GM19328 (cell line): ENCODE measurements at regions not wholly inside any gene's neighbourhood (a gene's known extent, or its start where the extent isn't known, plus 50 kb on each side); places are given as distances from the start of the nearest gene placed in this dataset.
"Not testable (repeated sequence)": the region's sequence is repeated elsewhere in the genome, so short reads cannot be mapped to it uniquely, and the experiment has no call there.

Experiments
- ATAC-seq: cut with Tn5 transposase; IDR thresholded peaks from one replicate; pipeline ENCODE4 v1.9.1; 2021; ENCODE audit warnings: mild to moderate bottlenecking, moderate library complexity; ENCODE audit not compliant: unreplicated experiment

DNA sequence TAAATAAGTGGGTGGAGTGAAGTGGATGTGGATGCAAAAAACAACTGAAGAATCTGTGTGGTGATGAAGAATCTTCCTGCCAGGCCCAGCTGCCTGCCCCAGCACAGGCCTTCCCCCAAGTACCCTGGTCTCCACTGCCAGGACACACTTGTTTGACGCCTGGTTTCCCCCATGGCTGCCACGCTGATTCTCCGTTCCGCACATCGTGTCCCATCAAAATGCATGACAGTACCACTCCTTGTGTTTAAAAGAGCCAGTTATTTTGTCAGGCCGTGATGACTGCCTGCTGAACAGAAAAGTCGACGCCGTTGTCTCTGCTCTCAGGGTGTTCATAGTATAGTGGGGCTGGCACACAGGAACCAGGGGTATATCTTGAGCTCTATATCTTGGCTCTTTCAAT, 50.3 kb upstream of the KYNU start:
- no peak for ATAC-seq

DNA sequence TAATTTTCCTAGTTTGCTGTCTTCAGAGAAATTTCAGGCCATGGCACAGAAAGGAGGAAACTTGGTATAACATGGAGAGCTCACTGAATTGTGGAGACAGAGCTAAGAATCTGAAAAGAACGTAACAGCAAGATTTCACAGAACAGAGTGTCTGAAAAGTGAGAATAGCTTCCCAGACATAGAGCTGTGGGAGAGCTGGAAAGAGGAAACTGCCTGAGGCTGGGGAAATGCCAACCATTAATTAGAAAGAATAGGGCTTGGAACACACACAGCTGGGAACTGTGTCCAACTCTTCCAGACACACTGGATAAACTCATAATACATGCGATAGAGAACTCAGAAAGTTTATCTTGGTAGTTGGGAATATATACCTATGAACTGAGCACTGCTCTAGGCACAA, 51.6 kb upstream of the KYNU start:
- ATAC-seq: no peak

DNA sequence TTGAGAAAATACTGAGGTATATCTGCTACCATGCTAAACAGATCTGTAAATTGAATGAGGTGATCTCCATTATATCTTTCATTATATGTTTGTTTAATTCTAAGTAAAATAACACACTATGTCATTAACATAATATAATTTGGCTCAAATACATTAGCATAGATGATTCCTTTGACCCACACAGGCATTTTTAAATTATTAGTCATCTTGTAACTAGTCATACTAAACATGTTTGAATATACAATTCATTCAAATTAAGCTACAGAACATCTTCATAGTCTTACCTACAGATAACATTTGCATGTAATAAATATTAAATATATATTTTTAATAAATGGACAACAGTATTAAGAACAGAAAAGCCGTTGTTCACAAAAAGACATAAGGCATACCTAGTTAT, 52.7 kb upstream of the KYNU start:
- no peak for ATAC-seq

DNA sequence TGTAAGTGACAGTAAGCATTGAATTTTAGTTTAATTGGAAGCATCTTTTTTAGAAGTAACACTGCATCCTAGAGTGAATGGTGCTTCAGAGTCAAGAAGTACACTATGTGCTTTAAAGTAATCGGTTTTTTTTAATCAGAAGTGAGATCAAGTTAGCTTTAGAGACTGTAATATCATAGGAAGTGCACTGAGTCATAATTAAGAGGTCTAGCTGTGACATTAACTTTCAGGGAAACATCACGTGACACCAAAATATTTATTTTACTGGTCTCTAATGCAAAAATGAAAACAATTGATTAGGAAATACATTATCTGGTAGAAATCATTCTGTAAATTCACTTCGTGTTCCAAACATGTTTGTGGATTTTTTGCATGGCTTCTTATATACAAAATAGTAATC, 55.3 kb upstream of the KYNU start:
- no peak for ATAC-seq

DNA sequence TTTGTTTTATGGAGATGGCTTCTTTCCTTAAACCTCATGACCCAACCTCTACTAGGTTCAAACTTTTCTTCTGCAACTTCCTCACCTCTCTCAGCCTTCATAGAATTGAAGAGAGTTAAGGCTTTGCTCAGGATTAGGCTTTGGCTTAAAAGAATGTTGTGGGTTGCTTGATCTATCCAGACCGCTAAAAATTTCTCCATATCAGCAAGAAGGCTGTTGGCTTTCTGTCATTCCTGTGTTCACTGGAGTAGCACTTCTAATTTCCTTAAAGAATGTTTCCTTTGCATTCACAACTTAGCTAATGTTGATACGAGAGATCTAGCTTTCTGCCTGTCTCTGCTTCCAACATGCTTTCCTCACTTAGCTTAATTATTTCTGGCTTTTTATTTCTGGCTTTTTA, 58.1 kb upstream of the KYNU start:
- no peak for ATAC-seq

DNA sequence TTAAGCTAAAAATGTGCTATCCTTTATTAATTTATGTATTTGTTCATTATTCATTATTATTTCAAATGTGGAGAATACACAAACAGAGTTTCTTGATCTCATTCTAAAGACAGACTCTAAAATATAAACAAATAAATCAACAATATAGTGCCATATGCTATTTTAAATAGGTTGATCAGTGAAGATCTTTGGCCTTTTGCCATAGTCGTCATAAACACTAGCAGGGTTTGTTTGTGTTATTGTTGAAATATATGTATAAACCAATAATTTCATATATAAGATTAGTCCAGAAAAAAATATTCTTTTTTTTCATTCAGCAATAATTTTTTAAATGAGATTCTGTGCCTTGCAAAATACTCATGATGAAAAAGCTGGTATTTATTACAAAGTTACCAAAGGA, 62.1 kb upstream of the KYNU start:
- ATAC-seq: no peak

DNA sequence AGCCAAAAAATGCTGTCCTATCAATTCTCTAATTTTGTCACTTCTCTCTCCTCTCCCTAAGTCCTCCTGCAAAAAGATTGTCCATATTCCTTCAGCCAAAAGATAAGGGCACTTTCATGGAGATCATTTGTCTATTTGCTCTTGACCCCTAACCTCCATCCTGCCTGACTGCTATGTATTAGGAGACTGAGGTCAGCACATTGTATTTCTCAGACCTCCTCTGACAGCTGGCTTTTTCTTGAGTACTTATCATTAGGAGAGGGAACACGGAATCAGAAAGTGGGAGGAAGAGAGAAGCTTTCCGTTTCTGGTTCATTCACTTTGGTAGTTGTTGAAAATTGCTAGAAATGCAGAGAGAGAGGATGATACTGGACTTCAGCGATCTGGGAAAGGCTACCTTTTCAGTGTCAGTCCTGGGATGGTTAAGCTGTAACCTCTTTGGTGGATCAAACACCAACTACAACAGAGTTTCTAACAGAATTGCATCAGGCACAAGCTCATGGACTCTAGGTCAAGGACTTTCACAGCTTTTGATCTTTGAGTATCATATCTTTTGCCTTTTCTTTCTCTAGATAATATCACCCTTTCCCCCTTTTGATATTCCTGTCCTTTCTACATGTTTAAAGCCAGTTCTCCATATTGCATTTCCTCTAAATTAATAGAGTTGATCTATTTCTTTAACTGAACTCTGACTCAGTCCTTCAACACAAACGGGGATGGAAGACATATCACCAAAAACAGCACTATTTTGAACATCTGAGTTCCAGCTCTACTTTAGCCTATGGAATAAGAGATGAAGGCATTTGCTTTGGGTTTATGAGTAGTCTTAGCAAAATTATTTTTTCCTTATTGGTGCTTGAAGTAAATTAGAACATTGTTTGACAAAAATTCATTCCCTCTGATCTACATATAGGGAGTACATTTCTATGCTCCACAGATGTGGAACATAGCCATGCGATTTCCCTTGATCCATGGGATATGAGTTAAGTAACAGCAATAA, 63.3 kb upstream of the KYNU start:
- ATAC-seq: no peak

DNA sequence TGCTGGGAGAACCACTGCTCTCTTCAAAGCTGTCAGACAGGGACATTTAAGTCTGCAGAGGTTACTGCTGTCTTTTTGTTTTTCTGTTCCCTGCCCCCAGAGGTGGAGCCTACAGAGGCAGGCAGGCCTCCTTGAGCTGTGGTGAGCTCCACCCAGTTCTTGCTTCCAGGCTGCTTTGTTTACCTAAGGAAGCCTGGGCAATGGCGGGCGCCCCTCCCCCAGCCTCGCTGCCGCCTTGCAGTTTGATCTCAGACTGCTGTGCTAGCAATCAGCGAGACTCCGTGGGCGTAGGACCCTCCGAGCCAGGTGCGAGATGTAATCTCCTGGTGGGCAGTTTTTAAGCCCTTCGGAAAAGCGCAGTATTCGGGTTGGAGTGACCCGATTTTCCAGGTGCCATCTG, 65.8 kb upstream of the KYNU start:
- ATAC-seq: not testable (repeated sequence)

DNA sequence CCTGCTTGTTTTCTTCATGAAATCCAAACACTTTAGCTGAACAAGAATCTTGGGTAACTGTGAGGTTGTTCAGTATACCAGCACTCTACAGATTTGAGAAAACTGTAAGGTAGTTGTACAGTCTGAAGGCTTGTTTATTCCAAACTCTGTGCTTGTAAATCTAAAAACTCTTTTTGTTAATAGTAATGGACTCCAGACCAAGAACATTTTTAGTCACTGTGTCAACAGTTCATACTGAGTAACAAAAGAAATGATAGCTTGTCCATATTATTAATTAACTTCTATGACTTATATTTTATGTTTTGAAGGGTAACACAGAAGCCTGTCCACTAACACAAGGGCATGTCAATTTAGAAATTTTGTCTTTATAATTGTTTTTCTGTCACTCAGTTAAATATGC, 72.2 kb upstream of the KYNU start:
- ATAC-seq: no peak

DNA sequence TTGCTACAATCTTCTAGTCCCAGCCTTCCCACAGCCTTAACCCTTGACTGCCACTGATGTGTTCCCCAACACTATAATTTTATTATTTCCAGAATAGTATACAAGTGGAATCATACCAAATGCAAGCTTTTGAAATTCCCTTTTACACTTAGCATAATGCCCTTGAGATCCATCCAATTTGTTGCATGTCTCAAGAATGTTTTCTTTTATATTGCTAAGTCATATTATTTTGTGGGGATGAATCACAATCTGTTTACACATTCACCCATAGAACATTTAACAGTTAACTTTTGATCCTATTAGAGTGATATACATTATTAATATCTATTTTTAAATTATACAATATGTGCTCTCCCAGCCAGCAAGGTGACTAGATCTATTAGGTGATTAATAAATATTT, 74.3 kb upstream of the KYNU start:
- ATAC-seq: no peak

DNA sequence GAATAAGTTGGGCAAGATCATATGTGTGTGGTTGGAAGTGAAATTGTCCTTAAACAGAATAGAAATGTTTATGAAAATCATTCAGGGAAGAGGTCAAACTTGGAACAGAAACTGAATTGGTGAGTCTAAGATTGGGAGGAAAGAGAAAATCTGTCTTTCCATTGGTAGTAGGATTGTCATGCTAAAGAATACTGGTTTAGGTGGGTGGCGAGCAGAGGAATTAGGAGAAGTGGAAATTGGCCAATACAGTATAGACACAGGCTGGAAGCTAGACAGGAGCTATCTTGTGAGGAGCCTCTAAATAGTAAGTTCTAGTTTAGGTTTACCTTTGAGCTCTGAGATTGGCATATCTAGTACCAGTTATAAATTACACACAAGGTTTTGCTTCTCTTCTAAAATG, 80.9 kb upstream of the KYNU start:
- no peak for ATAC-seq

DNA sequence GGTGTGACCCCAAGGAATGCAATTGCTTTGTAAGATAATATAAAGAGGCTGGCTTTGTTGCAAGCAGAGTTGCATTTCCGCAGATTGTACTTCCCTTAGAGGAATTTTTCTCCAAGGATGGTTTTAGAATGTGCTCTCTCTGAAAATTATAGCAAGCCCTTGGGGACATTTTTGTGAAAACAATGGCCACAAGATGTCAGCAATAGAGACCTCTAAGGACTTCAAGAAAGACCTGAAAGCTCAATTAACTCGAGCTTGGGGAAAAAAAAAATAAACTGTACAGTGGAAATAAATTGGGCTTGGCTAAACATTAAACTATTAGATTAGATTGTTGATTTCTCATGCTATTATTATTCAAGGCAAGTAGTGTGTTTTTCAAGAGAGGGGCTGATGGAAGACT, 81.3 kb upstream of the KYNU start:
- no peak for ATAC-seq

DNA sequence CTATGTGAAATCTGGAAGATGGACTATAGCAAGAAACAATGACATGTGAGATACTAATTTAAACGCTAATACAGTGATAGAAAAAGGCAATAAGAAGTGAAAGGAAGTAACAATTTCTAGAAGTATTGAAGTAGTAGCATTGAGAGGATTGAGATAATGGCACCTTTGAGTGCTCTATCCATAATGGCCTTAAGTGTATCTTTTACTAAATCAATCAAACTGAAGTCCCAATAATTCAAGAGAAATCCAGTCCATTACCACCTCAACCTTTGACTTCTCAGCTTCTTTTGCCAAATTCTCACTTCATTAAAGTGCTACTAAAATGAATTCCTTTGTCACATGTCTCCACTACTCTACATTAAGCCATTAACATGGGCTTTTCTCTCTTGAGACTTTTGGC, 82.6 kb upstream of the KYNU start:
- ATAC-seq: no peak

DNA sequence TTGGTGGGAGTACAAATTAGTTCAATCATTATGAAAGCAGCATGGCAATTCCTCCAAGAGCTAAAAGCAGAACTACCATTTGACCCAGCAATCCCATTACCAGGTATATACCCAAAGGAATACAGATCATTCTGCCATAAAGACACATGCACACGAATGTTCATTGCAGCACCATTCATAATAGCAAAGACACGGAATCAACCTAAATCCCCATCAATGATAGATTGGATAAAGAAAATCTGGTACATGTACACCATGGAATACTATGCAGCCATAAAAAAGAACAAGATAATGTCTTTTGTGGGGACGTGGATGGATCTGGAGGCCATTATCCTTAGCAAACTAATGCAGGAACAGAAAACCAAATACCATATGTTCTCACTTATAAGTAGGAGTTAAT, 85.1 kb upstream of the KYNU start:
- ATAC-seq: not testable (repeated sequence)

DNA sequence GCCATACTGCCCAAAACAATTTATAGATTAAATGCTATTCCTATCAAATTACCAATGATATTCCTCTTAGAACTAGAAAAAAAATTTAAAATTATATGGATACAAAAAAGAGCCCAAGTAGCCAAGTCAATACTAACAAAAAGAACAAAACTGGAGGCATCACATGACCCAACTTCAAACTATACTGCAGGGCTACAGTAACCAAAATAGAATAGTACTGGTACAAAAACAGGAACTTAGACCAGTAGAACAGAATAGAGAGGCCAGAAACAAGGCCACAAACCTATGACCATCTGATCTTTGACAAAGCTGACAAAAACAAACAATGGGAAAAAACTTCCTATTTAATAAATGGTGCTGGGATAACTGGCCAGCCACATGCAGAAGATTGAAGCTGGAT, 86.1 kb upstream of the KYNU start:
- peak; percentile 61 for ATAC-seq

DNA sequence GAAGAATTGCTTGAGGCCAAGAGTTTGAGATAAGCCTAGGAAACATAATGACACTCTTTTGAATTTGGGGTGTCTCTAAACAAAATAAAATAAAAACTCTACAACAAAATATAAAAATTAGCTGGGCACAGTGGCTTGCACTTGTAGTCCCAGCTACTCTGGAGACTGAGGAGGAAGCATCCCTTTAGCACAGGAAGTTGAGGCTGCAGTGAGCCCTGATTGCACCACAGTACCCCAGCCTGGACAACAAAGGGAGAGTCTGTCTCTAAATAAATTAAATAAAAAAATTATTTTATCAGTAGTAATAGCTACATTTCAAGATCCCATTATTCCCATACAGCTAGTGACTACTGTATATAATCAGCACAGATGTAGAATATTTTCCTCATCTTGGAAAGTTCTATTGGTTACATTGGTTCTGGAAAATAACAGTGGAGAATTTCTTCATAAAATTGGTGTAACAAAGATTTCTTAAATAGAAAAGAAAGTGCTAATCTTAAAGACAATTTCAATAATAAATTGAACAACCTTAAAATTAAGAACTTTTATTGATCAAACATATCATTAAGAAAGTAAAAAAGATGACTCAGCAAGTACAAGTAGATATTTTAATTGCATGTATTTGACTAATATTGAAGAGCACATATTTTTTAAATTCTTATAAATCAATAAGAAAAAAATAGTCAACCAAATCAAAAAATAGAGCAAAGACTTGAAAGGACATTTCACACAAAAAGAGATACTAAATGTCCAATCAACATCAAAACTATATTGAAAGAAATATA, 90.4 kb upstream of the KYNU start:
- ATAC-seq: no peak

DNA sequence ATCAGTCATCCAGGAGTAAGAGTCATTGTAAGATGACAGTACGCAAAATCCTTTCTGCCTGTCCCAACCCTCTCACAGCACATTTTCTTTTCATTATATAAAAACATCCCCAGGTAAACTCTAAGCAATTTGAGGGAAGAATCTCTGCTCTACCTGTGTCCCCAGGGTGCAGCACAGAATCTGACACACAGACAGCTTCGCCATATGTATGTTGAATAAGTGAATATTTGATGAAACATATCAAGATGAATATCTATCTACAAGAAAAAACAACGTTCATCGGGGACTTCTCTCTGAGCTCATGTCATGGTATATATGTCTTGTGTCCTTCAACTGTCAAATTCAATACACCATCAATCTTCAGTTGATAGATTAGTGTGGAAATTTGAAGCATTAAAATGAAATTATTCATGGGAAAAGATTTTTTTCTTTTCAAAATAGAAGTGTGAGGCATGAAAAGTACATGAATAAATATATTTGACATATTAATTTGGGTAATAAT, 94.5 kb upstream of the KYNU start:
- ATAC-seq: no peak

DNA sequence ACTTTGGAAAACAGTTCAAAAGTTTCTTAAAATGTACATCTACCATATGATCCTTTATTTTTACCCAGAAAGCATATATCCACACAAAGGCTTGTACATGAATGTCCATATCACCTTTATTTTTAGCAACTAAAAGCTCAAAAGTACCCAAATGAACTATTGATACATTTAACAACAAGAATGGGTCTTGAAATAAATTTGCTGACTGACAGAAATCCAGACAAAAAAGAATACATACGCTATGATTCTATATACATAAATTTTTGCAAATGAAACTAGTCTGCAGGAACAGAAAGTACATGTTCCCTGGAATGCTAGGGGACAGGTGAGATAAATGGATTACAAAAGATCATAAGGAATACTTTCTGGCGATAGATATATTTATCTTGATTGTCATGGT, 96.3 kb upstream of the KYNU start:
- no peak for ATAC-seq

DNA sequence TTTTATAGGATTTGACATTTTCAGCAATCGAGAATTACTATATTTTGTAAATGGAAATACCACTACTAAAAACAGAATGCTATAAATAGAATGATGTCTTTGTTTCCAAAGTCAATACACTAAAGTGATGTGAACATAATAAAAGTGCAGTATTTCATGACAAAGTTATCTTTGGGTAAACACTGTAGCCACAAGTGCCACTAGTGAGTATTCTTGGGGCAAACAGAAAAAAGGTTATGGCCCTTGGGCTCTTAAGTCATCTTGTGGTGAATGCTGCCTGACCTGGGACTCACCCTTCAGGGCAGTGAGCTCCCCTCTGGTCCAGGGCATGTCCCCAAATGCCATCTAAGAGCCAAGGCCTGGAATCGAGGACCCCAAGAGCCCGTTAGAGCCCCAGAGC, 99.2 kb upstream of the KYNU start:
- no peak for ATAC-seq

DNA sequence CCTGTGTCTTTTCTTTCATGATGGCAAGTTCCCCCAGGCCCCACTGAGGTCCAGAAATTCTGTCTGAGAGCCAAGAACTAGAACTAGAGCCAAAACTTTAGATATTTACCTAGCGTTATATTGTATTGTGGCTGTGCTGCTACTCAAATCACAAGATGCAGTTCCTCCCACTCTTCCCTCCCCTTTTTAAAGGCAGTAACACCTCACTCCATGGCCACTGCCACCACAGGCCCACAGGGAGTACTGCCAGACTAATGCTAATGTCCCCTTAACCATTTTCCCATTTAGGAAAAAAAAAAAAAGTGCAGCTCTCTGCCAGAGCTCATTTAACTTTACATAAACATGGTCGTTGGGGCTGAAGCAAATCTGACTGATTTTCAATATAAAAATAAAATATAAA, 99.7 kb upstream of the KYNU start:
- ATAC-seq: no peak

DNA sequence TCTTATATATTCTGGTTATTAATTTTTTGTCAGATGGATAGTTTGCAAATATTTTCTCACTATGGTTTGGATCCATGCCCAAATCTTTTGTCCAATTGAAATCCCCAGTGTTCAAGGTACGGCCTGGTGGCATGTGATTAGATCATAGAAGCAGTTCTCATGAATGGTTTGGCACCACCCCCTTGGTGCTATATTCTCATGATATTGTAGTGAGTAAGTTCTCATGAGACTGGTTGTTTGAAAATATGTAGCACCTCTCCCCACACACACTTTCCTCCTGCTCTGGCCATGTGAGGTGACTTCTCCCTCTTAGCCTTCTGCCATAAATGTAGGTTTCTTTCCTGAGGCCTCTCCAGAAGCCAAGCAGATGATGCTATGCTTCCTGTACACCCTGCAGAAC, 107.7 kb upstream of the KYNU start:
- no peak for ATAC-seq

DNA sequence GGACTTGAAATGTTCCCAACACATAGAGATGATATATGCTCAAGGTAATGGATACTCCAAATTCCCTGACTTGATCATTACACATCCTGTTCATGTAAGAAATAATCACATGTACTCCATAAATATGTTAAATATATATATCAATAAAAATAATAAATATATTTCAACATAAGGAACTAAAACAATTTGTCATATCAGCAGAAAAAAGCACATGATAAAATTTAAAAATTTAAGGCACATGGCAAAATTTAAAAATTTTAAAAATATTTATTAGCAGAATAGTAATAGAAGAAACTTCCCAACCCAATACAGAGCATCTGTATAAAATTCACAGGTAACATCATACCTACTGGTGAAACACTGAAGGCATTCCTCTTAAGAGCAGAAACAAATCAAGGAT, 109.6 kb upstream of the KYNU start:
- no peak for ATAC-seq
